PC-3 (cell line): ENCODE measurements at regions not wholly inside any gene's neighbourhood (a gene's known extent, or its start where the extent isn't known, plus 50 kb on each side); places are given as distances from the start of the nearest gene placed in this dataset.

ENCODE experiments used
- EZH2 ChIP-seq: fragments of 300-600 bp; sonication (generic); IDR thresholded peaks from one replicate; pipeline ENCODE4 v1.6.1; 2017; ENCODE audit warnings: antibody characterized with exemption, mild to moderate bottlenecking, low read length; ENCODE audit not compliant: unreplicated experiment
- TF ChIP-seq, protein P1 (sequence below): fragments of 300-600 bp; sonication (generic); conservative IDR thresholded peaks from 2 replicates; pipeline ENCODE4 v1.5.1; 2017; ENCODE audit warnings: antibody characterized with exemption, low read depth, mild to moderate bottlenecking, low read length

DNA sequence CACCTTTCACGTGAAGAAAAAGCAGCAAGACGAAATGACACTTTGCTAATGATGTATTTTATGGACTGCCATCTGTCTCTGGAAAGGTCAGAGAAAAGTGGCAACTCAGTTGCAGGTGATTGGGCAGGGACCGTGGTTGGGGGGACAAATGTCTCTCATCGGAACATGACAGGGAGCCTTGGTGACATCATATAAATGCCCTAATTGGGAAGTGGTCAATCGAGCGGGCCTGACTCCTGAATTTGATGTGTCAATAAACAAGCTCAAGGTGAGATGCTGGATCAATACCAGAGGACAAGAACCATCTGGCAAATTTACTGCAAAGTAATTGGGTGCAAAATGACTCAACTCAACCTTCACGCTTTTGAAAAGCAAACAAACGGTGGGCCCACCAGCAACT lies 151.9 kb upstream of the SKOR2 start:
- TF ChIP-seq, protein P1, sequence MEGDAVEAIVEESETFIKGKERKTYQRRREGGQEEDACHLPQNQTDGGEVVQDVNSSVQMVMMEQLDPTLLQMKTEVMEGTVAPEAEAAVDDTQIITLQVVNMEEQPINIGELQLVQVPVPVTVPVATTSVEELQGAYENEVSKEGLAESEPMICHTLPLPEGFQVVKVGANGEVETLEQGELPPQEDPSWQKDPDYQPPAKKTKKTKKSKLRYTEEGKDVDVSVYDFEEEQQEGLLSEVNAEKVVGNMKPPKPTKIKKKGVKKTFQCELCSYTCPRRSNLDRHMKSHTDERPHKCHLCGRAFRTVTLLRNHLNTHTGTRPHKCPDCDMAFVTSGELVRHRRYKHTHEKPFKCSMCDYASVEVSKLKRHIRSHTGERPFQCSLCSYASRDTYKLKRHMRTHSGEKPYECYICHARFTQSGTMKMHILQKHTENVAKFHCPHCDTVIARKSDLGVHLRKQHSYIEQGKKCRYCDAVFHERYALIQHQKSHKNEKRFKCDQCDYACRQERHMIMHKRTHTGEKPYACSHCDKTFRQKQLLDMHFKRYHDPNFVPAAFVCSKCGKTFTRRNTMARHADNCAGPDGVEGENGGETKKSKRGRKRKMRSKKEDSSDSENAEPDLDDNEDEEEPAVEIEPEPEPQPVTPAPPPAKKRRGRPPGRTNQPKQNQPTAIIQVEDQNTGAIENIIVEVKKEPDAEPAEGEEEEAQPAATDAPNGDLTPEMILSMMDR, result no peak
- TF ChIP-seq EZH2, result no peak
